HG03521 (cell line): ENCODE measurements at regions not wholly inside any gene's neighbourhood (a gene's known extent, or its start where the extent isn't known, plus 50 kb on each side); places are given as distances from the start of the nearest gene placed in this dataset.

Experiments used
- ATAC-seq: cut with Tn5 transposase; IDR thresholded peaks from one replicate; pipeline ENCODE4 v1.9.1; 2021; ENCODE audit warnings: mild to moderate bottlenecking, moderate library complexity; ENCODE audit not compliant: unreplicated experiment

- no peak for ATAC-seq
Measured at GRCh38 chr4:144564358-144564757, 81.6 kb upstream of the HHIP start.

GRCh38 chr4:144565527-144566195, 80.3 kb upstream of the HHIP start:
- ATAC-seq, result no peak

DNA sequence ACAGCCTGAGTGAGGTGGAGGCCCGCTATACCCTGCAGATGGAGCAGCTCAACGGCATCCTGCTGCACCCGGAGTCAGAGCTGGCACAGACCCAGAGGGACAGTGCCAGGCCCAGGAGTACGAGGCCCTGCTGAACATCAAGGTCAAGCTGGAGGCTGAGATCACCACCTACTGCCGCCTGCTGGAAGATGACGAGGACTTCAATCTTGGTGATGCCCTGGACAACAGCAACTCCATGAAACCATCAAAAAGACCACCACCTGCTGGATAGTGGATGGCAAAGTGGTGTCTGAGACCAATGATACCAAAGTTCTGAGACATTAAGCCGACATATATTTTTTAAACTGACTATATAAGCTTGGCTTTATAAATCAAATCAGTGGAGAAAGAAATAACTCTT, 73.3 kb upstream of the HHIP start:
- ATAC-seq, result no peak

GRCh38 chr4:144574000-144574399, 72.0 kb upstream of the HHIP start:
- ATAC-seq, result no peak

GRCh38 chr4:144574509-144574908, 71.4 kb upstream of the HHIP start:
- no peak for ATAC-seq

DNA sequence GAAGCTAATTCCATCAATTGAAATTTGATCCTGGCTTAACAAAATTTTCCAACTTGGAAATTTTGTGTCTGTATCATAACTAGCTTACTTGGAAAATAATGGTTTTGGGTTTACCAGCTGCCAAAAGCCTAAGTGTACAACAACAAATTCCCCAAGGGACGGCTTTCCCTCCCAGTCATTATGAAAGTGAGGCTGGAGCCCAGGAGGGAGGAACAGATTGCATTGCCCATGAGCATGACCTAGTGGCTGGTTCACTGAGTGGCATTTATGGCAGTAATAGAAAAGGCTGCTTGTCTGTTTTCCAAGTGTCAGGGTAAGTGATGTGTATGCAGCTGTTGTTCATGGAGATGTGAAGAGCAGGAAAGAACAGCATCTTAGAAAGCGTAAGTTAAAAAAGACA, 70.8 kb upstream of the HHIP start:
- ATAC-seq, result no peak

DNA sequence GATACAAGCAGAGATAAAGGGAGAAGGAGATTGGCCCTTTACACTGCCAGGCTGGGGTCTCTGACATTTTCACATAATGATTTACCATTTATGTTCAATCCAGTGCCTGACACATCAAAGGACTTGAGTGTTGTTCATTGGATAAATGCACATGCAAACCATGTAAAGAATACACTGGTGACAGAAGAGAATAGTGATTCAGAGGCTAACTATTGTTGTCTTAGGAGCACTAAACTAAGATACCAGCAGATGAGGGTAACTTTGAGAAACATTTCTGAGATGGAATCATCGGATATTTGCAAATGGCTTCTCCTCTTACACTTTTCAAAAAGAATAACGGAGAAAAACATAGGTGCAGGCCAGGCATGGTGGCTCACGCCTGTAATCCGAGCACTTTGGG, 67.3 kb upstream of the HHIP start:
- no peak for ATAC-seq

GRCh38 chr4:144579411-144580030, 66.4 kb upstream of the HHIP start:
- ATAC-seq, result no peak

DNA sequence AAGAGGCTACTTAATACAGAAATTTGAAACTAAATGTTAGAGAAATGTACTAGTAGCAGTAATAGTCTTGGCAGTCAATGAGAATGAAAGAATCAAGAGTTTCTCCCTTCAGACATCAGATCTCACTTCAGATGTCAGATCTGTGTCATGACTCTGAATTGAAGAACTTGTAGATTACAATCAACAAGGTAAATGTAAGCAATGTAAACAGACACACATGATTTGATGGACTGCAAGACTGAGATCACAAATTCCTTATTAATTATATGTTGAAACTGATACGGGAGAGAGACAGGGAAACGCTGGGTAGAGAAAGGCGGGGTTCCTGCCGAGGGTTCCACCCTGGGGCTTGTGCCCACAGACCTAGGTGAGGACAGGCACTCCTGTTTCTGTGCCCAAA, 65.5 kb upstream of the HHIP start:
- ATAC-seq, result no peak

DNA sequence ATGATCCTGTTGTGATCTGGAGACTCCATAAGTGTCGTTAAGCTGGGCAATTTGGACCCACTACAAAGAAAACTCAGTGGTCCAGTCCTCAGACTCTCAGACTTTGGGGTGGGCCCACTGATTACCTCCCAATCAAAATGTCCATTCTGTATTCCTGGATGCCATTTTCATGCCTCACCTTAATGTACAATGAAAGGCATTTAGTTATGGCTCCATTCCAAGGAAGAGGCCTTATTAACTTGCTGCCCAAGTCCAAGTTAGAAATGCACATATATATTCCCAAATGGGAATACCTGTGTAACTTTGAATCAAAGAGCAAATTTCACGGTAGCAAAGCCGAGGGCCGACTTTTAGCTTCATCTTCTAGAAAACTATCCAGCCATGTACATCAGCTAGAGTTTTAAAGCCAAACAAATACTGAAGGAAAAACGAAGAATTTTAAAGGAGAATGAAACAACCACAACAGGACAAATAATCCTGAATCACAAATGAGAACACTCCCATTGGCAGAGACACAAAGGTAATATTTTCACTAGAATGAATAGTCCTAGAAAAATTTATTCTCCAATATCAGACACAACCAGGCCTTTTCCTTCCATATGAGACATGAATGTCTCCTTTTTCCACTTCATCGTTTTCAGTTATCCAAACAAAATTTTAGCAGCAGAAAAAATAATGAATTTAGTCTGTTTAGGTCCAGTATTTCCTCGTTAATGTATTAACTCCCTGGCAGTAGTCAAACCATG, 63.7 kb upstream of the HHIP start:
- ATAC-seq, result no peak

DNA sequence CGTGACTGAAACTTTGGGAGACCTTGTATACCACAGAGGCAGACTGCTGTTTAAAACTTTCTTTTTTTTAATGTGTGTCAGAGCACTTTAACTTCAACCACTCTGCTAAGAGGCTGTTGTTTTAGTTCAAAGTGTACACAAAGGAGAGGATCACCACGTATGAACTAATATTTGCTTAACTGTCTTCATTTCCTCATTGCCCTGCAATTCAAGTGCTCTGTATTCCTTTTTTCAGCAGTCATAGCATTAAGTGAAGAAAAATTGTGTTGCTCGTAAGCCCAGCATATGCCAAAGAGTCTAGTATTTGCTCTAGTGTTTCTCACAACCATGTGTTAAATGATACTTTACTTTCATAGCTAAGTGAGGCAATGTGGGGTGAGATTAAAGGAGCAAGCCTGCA, 63.0 kb upstream of the HHIP start:
- ATAC-seq, result no peak

DNA sequence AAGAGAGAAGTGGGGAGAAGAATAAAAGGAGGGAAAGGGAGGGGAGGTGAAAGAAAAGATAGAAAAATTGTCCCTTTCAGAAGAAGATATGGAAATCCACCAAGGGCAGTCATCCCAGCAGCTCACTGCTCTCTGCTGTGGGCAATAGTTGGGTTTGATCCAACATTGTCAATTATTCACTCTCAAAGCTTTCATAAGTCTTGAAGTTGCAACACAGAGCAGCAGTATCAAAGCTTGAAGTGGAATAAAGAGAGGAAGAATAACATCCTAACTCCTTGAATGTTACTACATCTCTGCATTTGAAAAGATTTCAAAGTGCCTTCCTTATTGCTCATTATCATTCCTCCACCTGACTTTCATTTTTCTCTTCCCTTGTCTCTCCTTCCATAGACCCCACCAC, 62.3 kb upstream of the HHIP start:
- no peak for ATAC-seq

- no peak for ATAC-seq
Measured at GRCh38 chr4:144584428-144584827, 61.5 kb upstream of the HHIP start.

- ATAC-seq, result no peak
Measured at GRCh38 chr4:144589512-144589911, 56.4 kb upstream of the HHIP start.

DNA sequence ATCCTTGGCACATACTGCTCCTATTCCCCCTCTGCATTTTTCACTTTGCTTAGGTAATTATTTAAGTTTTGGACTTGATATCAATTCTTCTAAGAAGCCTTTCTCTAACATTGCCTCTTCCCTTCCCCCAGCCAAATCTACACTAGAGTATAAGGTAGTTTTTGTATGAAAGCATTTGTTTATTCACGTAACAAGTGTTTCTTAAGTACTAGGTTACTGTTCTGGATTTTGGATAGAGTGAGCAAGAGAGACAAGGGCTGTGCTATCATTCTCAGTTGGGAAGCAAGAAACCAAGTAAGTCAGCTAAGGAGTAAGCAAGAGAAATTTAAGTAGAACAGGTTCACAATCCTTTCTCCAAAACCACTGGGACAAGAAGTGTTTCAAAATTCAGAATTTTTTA, 55.9 kb upstream of the HHIP start:
- ATAC-seq, result no peak

- no peak for ATAC-seq
Measured at GRCh38 chr4:144591401-144591800, 54.6 kb upstream of the HHIP start.

DNA sequence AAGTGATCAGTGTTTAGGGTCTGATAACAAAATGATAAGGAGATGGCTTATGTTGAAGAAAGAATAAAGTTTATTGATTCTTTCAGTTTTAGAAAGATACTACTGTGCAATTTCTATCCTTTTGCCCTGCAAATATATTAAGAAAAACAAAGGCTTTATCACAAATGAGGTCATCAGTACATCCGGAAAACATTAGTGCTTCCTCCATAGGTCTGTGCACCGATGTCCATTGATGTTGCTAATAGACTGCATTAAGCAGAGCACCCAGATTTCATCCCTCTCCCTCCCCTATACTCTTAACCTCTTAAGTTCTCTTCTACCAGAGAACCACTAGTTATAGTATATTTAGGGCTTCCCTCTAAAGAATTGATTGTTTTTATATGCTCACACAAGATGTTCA, 53.7 kb upstream of the HHIP start:
- no peak for ATAC-seq

- no peak for ATAC-seq
Measured at GRCh38 chr4:144594471-144594986, 51.4 kb upstream of the HHIP start.

GRCh38 chr4:144595681-144596080, 50.3 kb upstream of the HHIP start:
- ATAC-seq, result no peak
